ENCODE measurements at regions not wholly inside any gene's neighbourhood (a gene's known extent, or its start where the extent isn't known, plus 50 kb on each side); places are given as distances from the start of the nearest gene placed in this dataset.

- no peak for TF ChIP-seq CTCF (IDR thresholded peaks at IDR 0.05)
- no peak for TF ChIP-seq EZH2 (IDR thresholded peaks at IDR 0.05; ENCODE audit: borderline replicate concordance, insufficient read depth, low read depth, low read length, poor library complexity, severe bottlenecking)
These were observed 685.6 kb downstream of the DOK5 start for GRCh38 chr20:55160996-55161395.
